IMR-90 (cell line): ENCODE measurements at regions not wholly inside any gene's neighbourhood (a gene's known extent, or its start where the extent isn't known, plus 50 kb on each side); places are given as distances from the start of the nearest gene placed in this dataset.

Experiments used
- ATAC-seq: fragments of 200-7000 bp; cut with Tn5 transposase; 2 replicates; pipeline ENCODE4 v1.9.1; 2020; ENCODE audit warnings: low read depth, mild to moderate bottlenecking, moderate library complexity
- BruUV-seq: library from RNA; stranded (reverse); fragments of 400-500 nt; replicated peaks from 2 replicates; lab custom pipeline; 2021; lab: Mats Ljungman, UMichigan
- CTCF ChIA-PET: fragments of 300-600 bp; formaldehyde crosslinking; extraction: SDS; loops from one replicate; lab custom pipeline; 2021; ENCODE audit warnings: antibody characterized with exemption; lab: Yijun Ruan, JAX
- POLR2A ChIA-PET: fragments of 300-600 bp; sonication (Branson Sonifier 250); formaldehyde crosslinking; loops from one replicate; lab custom pipeline; 2022; ENCODE audit warnings: antibody characterized with exemption; ENCODE audit not compliant: unreplicated experiment; lab: Charles Lee
- DNase-seq: peaks from one replicate; pipeline ENCODE4 v3.0.0; 2013
- H2AFZ ChIP-seq: replicated peaks from 2 replicates; pipeline ENCODE3; 2013; ENCODE audit warnings: low read length, mild to moderate bottlenecking; ENCODE audit not compliant: poor library complexity
- H2AK5ac ChIP-seq: 2 replicates; pipeline ENCODE4 v1.6.1; 2013; ENCODE audit warnings: low read depth, low read length, inconsistent platforms
- H2AK9ac ChIP-seq: replicated peaks from 2 replicates; pipeline ENCODE3; 2013; ENCODE audit warnings: mild to moderate bottlenecking, low read depth, low read length, moderate library complexity; ENCODE audit not compliant: poor library complexity
- H2BK120ac ChIP-seq: 2 replicates; pipeline ENCODE4 v1.6.1; 2013; ENCODE audit warnings: low read depth, low read length, inconsistent platforms
- H2BK15ac ChIP-seq: 3 replicates; pipeline ENCODE4 v1.6.1; 2013; ENCODE audit warnings: low read depth, low read length, inconsistent platforms
- H2BK20ac ChIP-seq: 2 replicates; pipeline ENCODE4 v1.6.1; 2013; ENCODE audit warnings: low read depth, mild to moderate bottlenecking, inconsistent platforms, low read length, moderate library complexity
- H2BK5ac ChIP-seq: 2 replicates; pipeline ENCODE4 v1.6.1; 2013; ENCODE audit warnings: mild to moderate bottlenecking, low read depth, low read length, inconsistent platforms; ENCODE audit not compliant: poor library complexity, severe bottlenecking
- H3K14ac ChIP-seq: replicated peaks from 2 replicates; pipeline ENCODE4 v1.6.1; 2013; ENCODE audit warnings: low read depth, low read length, inconsistent platforms
- H3K18ac ChIP-seq: 2 replicates; pipeline ENCODE4 v1.6.1; 2013; ENCODE audit warnings: low read depth, low read length, control low read depth
- H3K23ac ChIP-seq: 2 replicates; pipeline ENCODE4 v1.6.1; 2013; ENCODE audit warnings: low read depth, low read length, inconsistent platforms
- H3K27ac ChIP-seq: 2 replicates; pipeline ENCODE4 v1.5.1; 2013; ENCODE audit warnings: mild to moderate bottlenecking, control low read depth, low read length; ENCODE audit not compliant: insufficient read depth
- H3K27me3 ChIP-seq: 2 replicates; pipeline ENCODE4 v1.6.1; 2013; ENCODE audit warnings: low read length; ENCODE audit not compliant: control insufficient read depth, insufficient read depth
- H3K36me3 ChIP-seq: 2 replicates; pipeline ENCODE4 v1.6.1; 2013; ENCODE audit warnings: low read length, mixed read lengths; ENCODE audit not compliant: control insufficient read depth, insufficient read depth
- H3K4ac ChIP-seq: 2 replicates; pipeline ENCODE4 v1.6.1; 2013; ENCODE audit warnings: low read depth, low read length, inconsistent platforms
- H3K4me1 ChIP-seq: 2 replicates; pipeline ENCODE4 v1.6.1; 2013; ENCODE audit warnings: low read length, mixed read lengths; ENCODE audit not compliant: control insufficient read depth, insufficient read depth
- H3K4me2 ChIP-seq: 2 replicates; pipeline ENCODE4 v1.6.1; 2013; ENCODE audit warnings: low read depth, mild to moderate bottlenecking, control low read depth, low read length, moderate library complexity
- H3K4me3 ChIP-seq: 2 replicates; pipeline ENCODE4 v1.5.1; 2013; ENCODE audit warnings: low read depth, mild to moderate bottlenecking, control low read depth, low read length, moderate library complexity; ENCODE audit not compliant: insufficient read depth
- H3K56ac ChIP-seq: 2 replicates; pipeline ENCODE4 v1.6.1; 2013; ENCODE audit warnings: low read length, inconsistent platforms; ENCODE audit not compliant: insufficient read depth; ENCODE audit errors: extremely low read depth
- H3K79me1 ChIP-seq, 2 experiments: 2 replicates each; pipeline ENCODE4 v1.6.1; 2013; ENCODE audit warnings: low read length in 2 of 2, inconsistent platforms in 1 of 2, low read depth in 1 of 2
- H3K9ac ChIP-seq: 2 replicates; pipeline ENCODE4 v1.6.1; 2013; ENCODE audit warnings: low read depth, low read length, control low read depth
- H3K9me1 ChIP-seq: 2 replicates; pipeline ENCODE4 v1.6.1; 2013; ENCODE audit warnings: low read length, inconsistent platforms; ENCODE audit not compliant: insufficient read depth
- H3K9me3 ChIP-seq: 2 replicates; pipeline ENCODE4 v1.6.1; 2013; ENCODE audit warnings: low read length; ENCODE audit not compliant: control insufficient read depth, insufficient read depth
- H4K20me1 ChIP-seq: 2 replicates; pipeline ENCODE4 v1.6.1; 2013; ENCODE audit warnings: low read length, inconsistent platforms; ENCODE audit not compliant: insufficient read depth
- H4K5ac ChIP-seq: 2 replicates; pipeline ENCODE4 v1.6.1; 2013; ENCODE audit warnings: mild to moderate bottlenecking, low read depth, low read length, control low read depth
- H4K8ac ChIP-seq, 2 experiments: 2 replicates each; pipeline ENCODE4 v1.6.1; 2013; ENCODE audit warnings: low read depth in 2 of 2, low read length in 2 of 2, control low read depth in 1 of 2, inconsistent platforms in 1 of 2
- H4K91ac ChIP-seq: 2 replicates; pipeline ENCODE4 v1.6.1; 2013; ENCODE audit warnings: low read depth, low read length, inconsistent platforms; ENCODE audit not compliant: insufficient read depth
- BHLHE40 ChIP-seq: fragments of 150-350 bp; IDR thresholded peaks from 2 replicates; pipeline ENCODE4 v1.6.1; 2016; ENCODE audit warnings: mild to moderate bottlenecking, low read depth, low read length
- CHD1 ChIP-seq: IDR thresholded peaks from 2 replicates; pipeline ENCODE4 v1.6.1; 2012; ENCODE audit warnings: low read depth, low read length, improper control_type of control experiment
- CTCF ChIP-seq: conservative IDR thresholded peaks from 2 replicates; pipeline ENCODE4 v1.5.1; 2012; ENCODE audit warnings: mild to moderate bottlenecking, low read depth, low read length, improper control_type of control experiment
- ELK1 ChIP-seq: fragments of 150-350 bp; IDR thresholded peaks from 2 replicates; pipeline ENCODE4 v1.6.1; 2016; ENCODE audit warnings: low read depth, mild to moderate bottlenecking, low read length, moderate library complexity, borderline replicate concordance
- FOS ChIP-seq: fragments of 150-350 bp; IDR thresholded peaks from 2 replicates; pipeline ENCODE4 v1.6.1; 2016; ENCODE audit warnings: low read depth, low read length
- MAFK ChIP-seq: IDR thresholded peaks from 2 replicates; pipeline ENCODE4 v1.6.1; 2012; ENCODE audit warnings: low read depth, low read length, improper control_type of control experiment
- MAZ ChIP-seq: IDR thresholded peaks from 2 replicates; pipeline ENCODE4 v1.6.1; 2012; ENCODE audit warnings: low read depth, mild to moderate bottlenecking, low read length, improper control_type of control experiment, moderate library complexity, borderline replicate concordance
- MXI1 ChIP-seq: IDR thresholded peaks from 2 replicates; pipeline ENCODE4 v1.6.1; 2012; ENCODE audit warnings: low read depth, mild to moderate bottlenecking, low read length, moderate library complexity, borderline replicate concordance
- NFE2L2 ChIP-seq: fragments of 150-350 bp; IDR thresholded peaks from 2 replicates; pipeline ENCODE4 v1.6.1; 2016; ENCODE audit warnings: low read depth, mild to moderate bottlenecking, low read length
- POLR2A ChIP-seq: IDR thresholded peaks from 2 replicates; pipeline ENCODE4 v1.6.1; 2012; ENCODE audit warnings: mild to moderate bottlenecking, low read depth, low read length
- RAD21 ChIP-seq: IDR thresholded peaks from 2 replicates; pipeline ENCODE4 v1.6.1; 2012; ENCODE audit warnings: low read length, improper control_type of control experiment
- RCOR1 ChIP-seq: IDR thresholded peaks from 2 replicates; pipeline ENCODE4 v1.6.1; 2012; ENCODE audit warnings: mild to moderate bottlenecking, low read length, improper control_type of control experiment; ENCODE audit not compliant: insufficient replicate concordance
- SMC3 ChIP-seq: fragments of 150-350 bp; IDR thresholded peaks from 2 replicates; pipeline ENCODE4 v1.6.1; 2016; ENCODE audit warnings: low read depth, mild to moderate bottlenecking, antibody characterized with exemption, low read length, moderate library complexity
- USF2 ChIP-seq: fragments of 150-350 bp; IDR thresholded peaks from 2 replicates; pipeline ENCODE4 v1.6.1; 2017; ENCODE audit warnings: mild to moderate bottlenecking, antibody characterized with exemption, low read length, low read depth
- dilution Hi-C: fragments of 300-500 bp; cut with HindIII; formaldehyde crosslinking; loops from one replicate; pipeline ENCODE4 v1.14.3; 2018; ENCODE audit warnings: low sequenced_read_pairs; ENCODE audit not compliant: unreplicated experiment
- in situ Hi-C: fragments of 300-500 bp; cut with MboI; formaldehyde crosslinking; loops from 3 replicates; pipeline ENCODE4 v1.14.3; 2019; ENCODE audit warnings: low sequenced_read_pairs, inconsistent platforms, mixed read lengths
- intact Hi-C: fragments of 100-400 bp; cut with micrococcal nuclease; formaldehyde crosslinking; loops from 2 replicates; pipeline ENCODE4 v1.10.0; 2022

- Histone ChIP-seq H2AK5ac (no peak overlapping the region), H3K23ac (no peak overlapping the region), H3K9me3 (no peaks in the 10 kb centered on the region), H3K79me1 (no peaks in the 10 kb centered on the region), H2BK120ac (no peak overlapping the region), H3K4me1 (no peaks in the 10 kb centered on the region), H2AFZ (no peak overlapping the region), H3K9me1 (no peaks in the 10 kb centered on the region), H4K91ac (no peak overlapping the region), H3K36me3 (no peaks in the 10 kb centered on the region), H4K20me1 (no peaks in the 10 kb centered on the region), H2BK15ac (no peak overlapping the region), H3K27ac (no peak overlapping the region), H3K56ac (no peak overlapping the region), H4K8ac (no peak overlapping the region), H2AK9ac (no peak overlapping the region), H3K9ac (no peak overlapping the region), H3K4me2 (no peak overlapping the region), H4K5ac (no peak overlapping the region), H3K27me3 (peaks cover 5% of the 10 kb centered on the region), H3K14ac (no peak overlapping the region), H2BK20ac (no peak overlapping the region), H3K4me3 (no peak overlapping the region), H3K4ac (no peak overlapping the region), H3K18ac (no peak overlapping the region), H2BK5ac (no peak overlapping the region)
- DNase-seq (no peak), ATAC-seq (no peak)
- intact Hi-C loops, result no loop called here
- dilution Hi-C loops, result no loop called here
- TF ChIP-seq CHD1, result no peak
- no peak for TF ChIP-seq USF2
- TF ChIP-seq FOS, result no peak
- TF ChIP-seq POLR2A, result no peak
- TF ChIP-seq BHLHE40, result no peak
- TF ChIP-seq RAD21, result no peak
- no peak for TF ChIP-seq MXI1
- TF ChIP-seq CTCF, result no peak
- TF ChIP-seq SMC3, result no peak
- no peak for TF ChIP-seq MAFK
- no peak for TF ChIP-seq MAZ
- no peak for TF ChIP-seq RCOR1
- TF ChIP-seq NFE2L2, result no peak
- TF ChIP-seq ELK1, result no peak
- ChIA-PET POLR2A (no interaction called here), CTCF (interaction anchor here (0.9 kb wide), 1 partner anchor 10 kb away, joined by 3 read pairs; no protein-coding TSS in a partner anchor)
- in situ Hi-C loops, result no loop called here
- no TSS peak for BruUV-seq
These were observed 57.2 kb upstream of the MAML3 start for GRCh38 chr4:140211161-140211560.
